HG03066 (cell line): ENCODE measurements at regions not wholly inside any gene's neighbourhood (a gene's known extent, or its start where the extent isn't known, plus 50 kb on each side); places are given as distances from the start of the nearest gene placed in this dataset.

ENCODE experiments used
- ATAC-seq: cut with Tn5 transposase; IDR thresholded peaks from one replicate; pipeline ENCODE4 v1.9.1; 2021; ENCODE audit warnings: low read depth; ENCODE audit not compliant: unreplicated experiment

- ATAC-seq, result no peak
These were observed 278.7 kb upstream of the ADAMTSL1 start for GRCh38 chr9:18195223-18195622.

GRCh38 chr9:18202924-18203323, 271.0 kb upstream of the ADAMTSL1 start:
- no peak for ATAC-seq

- ATAC-seq, result no peak
These were observed 266.2 kb upstream of the ADAMTSL1 start for GRCh38 chr9:18207735-18208134.

GRCh38 chr9:18208166-18209059, 265.5 kb upstream of the ADAMTSL1 start:
- no peak for ATAC-seq

- no peak for ATAC-seq
These were observed 258.3 kb upstream of the ADAMTSL1 start for GRCh38 chr9:18215626-18216025.

GRCh38 chr9:18216376-18216775, 257.6 kb upstream of the ADAMTSL1 start:
- ATAC-seq, result no peak

GRCh38 chr9:18228101-18228500, 245.9 kb upstream of the ADAMTSL1 start:
- no peak for ATAC-seq

GRCh38 chr9:18229992-18230676, 243.8 kb upstream of the ADAMTSL1 start:
- no peak for ATAC-seq

- ATAC-seq, result no peak
These were observed 240.6 kb upstream of the ADAMTSL1 start for GRCh38 chr9:18233311-18233710.

- ATAC-seq, result no peak
These were observed 240.0 kb upstream of the ADAMTSL1 start for GRCh38 chr9:18233776-18234445.

GRCh38 chr9:18235181-18235908, 238.6 kb upstream of the ADAMTSL1 start:
- no peak for ATAC-seq

- no peak for ATAC-seq
These were observed 237.6 kb upstream of the ADAMTSL1 start for GRCh38 chr9:18236336-18236735.

- ATAC-seq, result no peak
These were observed 236.2 kb upstream of the ADAMTSL1 start for GRCh38 chr9:18237776-18238175.

GRCh38 chr9:18238254-18238653, 235.7 kb upstream of the ADAMTSL1 start:
- ATAC-seq, result no peak

GRCh38 chr9:18238752-18239447, 235.1 kb upstream of the ADAMTSL1 start:
- no peak for ATAC-seq

GRCh38 chr9:18240213-18240612, 233.7 kb upstream of the ADAMTSL1 start:
- ATAC-seq, result no peak

- ATAC-seq, result no peak
These were observed 228.0 kb upstream of the ADAMTSL1 start for GRCh38 chr9:18245911-18246310.

GRCh38 chr9:18250053-18250452, 223.9 kb upstream of the ADAMTSL1 start:
- no peak for ATAC-seq

- ATAC-seq, result no peak
These were observed 220.0 kb upstream of the ADAMTSL1 start for GRCh38 chr9:18253950-18254349.

GRCh38 chr9:18255158-18255629, 218.8 kb upstream of the ADAMTSL1 start:
- peak; percentile 82 for ATAC-seq
